ENCODE measurements at regions not wholly inside any gene's neighbourhood (a gene's known extent, or its start where the extent isn't known, plus 50 kb on each side); places are given as distances from the start of the nearest gene placed in this dataset.

DNA sequence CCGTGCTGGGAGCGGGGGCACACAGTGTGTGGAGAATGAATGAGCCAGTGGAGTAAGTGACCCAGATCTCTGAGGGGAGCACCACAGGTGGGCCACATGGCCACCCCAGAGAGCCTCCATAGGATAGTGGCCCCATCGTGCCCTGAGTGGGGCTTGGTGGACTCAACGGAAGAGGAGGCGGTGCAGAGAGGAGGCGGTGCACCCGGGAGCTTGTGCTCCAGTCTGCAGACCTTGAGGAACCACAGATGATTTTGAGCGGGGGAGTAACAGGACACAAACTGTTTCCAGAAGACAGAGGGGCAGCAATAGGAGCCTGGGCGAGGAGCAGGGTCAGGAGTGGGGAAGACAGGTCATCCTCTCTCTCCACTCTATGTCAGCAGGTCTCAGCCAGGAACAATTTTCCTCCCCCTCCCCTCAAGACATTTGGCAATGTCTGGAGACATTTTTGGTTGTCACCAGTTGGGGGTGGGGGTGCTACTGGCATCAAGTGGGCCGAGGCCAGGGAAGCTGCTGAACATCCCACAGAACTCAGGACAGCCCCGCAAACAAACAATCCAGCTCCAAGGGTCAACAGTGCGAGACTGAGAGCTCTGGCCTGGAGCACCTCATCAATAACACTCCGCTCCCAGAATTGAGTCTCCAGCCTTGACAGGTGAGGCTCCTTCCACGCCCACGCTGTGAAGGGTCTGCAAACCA is 182.2 kb downstream of the USP12 start:
- no peak for DNase-seq

DNA sequence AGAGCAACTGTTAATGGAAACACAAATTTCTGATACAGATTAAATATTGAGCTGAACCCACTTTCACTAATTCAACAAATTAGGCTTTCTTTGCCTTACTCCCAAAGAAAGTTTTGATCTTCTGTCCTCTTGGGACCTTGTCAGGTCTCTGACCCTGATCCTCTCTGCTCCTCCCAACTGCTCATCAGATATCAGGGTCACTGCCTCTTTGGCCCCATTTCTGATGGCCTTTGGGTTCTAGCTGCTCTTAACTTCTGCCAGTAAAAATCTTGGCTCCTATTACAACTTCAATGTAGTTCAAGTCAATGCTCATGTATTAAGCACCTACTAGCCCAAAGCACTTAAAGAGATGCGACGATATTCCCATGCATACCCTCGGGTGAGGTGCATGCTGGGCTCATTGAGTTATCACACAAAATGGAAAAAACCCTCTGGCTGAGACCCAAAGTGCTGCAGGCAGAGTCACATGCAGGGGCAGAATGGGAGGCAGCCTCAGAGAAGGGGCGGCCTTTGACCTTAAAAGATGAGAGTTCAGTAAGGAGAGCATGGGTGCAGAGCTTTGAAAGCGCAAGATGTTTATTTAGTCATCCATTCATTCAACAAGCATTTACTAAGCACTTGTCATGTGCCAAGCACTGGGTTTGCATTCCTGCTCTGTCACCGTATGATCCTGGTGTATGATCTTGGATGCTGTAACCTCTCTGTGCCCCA is 183.4 kb downstream of the USP12 start:
- no peak for DNase-seq

DNA sequence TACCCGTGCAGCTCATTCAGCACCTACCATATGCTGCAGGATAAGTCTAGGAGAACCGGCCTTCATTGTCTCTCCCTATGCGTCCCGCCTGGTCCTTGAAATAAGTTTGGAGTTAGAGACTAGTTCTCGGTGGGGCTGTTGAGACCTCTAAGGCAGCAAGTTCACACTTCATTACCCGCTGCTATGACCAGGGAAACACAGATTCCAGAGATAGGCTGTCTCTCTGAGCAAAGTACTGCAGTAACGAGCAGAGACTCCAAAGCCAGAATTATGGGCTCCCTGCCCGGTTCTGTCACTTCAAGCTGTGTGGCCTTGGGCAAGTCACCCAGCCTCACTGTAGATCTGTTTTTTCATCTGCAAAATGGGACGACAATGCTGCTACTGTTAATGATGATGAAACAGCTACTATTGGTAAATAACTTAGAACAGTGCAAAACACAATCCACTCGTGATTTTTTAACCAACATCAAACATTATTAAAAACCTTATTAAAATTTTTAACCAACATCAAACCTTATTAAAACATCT is 184.1 kb downstream of the USP12 start:
- DNase-seq: no peak

DNA sequence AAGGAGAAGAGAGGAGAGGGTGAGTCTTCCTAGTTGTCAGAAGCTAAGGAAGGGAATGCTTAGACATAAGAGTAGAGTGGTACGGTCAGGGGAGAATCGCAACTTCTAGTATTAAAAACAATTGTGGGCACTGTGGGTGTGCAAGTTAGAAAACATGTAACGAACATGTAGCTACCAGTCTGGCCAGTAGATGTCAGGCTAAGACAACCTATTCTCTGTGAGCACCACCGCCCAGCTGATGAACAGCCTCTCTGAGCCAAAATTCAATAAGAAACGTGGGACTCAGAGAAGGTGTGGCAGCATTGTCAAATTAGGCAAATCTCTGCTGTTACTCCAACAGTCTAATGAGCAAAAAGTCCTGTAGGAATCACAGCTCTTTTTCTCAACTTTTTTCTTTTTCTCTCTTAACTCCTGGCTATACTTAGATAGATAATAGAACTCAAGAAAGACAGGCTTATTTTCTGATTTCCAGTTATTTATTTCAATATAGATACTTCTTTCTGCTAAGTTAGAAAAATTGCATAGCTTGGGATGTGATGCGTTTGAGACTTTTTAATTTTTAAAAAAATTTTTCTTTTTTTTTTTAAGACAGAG is 186.2 kb downstream of the USP12 start:
- DNase-seq: peak; percentile 32 to 33

DNA sequence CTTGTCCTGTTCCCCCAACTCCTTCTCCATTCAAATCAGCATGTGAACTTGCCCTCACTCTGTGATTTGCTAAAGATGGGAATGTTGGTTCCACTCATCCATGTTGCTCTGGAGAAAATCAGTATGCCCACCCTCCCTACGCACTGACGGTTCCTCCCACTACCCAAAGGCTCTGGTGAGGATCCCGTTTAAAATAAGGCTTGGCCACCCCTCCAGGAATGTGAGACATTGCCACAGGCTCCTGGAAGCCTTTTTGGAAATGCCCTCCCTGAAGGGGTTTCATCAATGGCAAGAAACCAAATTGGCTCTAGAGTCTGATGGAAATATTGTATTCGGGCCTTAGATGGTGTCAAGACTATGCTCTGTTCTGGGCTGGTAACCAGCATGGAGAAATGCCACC is 187.3 kb downstream of the USP12 start:
- DNase-seq: no peak

DNA sequence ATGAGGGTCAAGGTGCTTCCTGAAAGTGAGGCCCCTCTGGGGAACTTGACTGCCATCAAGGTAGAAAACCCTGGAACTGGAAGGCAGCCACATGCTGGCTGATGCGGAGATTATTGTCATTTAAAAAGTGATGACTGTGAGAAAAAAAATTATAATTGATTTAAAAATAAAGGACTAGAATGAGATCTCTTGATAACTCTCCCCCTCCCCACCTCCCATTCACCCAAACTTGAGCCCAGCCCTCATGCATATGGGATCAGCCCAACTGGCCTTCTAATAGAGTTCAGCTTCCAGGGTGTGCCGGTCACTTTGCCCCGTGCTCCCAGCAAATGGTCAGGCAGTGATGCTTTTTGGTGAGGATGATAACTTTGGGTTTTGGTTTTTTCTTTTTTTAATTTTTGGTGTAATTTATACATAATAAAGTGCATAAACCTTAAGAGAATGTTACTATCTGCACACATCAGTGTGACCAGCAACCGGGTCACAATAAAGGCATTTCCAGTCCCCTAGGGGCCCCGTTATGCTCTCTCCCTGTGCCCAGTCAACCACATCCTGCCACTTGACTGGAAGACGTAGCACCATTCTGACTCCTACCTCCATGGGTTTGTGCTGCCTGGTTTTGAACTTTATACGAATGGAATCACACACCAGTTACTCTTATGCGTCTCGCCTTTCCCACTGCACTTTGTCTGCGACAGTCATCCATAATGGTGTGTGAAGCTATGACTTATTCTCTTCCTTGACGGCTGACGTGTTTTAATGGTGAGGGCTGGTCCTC is 187.9 kb downstream of the USP12 start:
- DNase-seq: no peak

DNA sequence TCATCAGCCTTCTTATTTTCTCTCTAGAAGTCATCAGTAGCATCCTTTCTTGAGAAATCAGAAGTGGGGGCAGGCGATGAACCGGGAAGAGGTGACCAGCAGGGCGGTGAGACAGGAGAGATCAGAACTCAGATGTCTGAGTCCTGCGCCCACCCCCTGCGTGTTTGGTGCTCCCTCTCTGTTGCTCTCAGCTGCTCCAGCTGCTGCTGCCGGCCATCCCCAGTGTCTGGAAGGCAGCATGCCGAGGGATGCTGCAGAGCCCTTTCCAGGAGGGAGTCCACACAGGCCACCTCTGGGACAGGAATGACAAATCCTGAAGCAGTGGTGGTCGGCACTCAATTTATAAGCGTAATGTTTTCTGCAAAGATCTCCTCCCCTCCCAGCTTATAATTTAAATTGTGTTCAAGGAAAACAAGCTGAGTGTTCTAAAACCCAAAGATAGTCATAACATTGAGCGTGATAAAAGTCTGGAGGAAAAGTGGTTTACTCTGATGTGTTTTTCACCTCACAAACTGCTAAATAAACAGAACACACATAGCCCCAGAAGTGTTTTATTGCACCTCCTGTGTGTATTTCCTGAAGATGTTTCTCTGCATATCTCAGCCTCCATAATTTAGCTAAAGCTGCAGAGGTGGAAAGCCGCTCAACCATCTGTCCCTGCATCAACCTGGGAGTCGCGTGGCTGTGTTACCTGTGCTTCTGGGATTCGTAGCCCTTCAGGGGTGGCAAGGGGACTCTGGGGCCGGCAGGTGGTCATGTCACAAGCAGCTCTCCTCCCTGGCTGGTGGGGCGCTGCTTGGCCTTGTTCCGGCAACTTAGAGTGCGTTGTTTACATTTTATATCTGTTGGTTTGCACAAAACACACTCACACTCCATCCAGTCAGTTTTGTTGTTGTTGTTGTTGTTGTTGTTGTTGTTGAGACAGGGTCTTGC is 191.2 kb downstream of the USP12 start:
- no peak for DNase-seq

DNA sequence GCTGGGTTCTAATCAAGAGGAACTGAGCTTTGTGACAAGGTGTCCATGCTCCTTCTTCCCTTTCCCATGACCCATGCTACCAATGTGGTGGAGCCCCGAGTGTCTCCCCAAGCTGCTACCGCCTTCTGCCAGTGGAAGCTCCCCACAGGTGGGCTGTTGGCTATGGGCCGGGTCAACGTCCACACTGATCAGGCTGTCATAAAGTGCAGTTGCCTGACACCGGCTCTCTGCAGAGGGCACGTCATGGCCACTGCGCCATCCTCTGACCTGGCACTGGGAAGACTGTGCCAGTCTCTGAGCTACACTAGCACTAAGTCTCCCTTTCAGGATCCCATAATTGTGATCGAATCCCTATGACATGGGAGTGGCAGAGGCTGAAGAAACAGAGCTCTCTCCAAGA is 192.3 kb downstream of the USP12 start:
- DNase-seq: no peak

DNA sequence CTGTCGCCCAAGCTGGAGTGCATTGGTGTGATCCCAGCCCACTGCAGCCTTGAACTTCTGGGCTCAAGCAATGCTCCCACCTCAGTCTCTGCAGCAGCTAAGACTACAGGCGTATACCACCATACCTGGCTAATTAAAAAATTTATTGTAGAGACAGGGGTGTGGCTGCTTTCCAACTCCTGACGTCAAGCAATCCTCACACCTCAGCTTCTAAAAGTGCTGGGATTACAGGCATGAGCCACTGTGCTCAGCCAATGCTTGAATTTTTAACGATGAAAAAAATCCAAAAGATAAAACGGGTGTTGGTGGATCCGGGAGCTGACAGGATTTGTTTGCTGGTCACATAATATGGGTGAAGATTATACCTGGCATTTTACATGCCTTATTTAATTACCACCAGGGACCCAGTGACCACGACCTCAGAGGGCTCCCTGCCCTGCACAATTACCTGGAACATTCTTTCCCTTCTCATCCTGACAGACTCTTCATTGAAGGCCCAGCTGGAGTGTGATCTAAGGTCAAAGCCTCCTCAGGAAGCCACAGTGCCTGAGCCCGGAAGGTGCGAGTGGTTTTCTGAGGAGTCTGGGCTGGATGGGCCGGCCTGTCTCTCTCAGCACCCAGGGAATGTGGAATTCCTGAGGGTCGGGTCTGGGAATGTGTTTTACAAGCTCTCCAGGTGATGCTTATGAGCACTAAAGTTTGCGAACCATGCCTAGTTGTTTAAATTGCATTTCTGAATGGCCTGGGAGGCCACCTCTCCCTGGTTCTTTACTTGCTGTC is 193.3 kb downstream of the USP12 start:
- no peak for DNase-seq

DNA sequence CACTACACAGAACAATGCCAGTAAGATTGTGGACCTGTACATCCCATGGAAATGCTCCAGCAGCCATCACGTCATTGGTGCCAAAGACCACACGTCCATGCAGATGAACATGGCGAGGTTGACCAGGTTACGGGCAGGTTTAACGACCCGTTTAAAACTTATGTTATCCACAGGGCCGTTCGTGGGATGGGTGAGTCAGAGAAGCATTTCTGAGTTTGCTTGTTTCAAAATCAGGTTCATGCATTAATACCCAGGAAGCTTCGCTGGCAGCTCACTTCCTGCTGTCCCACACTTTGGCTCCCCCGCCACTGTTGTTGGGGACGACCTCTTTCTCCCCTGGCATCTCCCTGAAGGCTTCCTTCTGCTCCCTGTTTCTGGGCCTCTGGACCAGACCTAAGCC is 194.1 kb downstream of the USP12 start:
- no peak for DNase-seq

DNA sequence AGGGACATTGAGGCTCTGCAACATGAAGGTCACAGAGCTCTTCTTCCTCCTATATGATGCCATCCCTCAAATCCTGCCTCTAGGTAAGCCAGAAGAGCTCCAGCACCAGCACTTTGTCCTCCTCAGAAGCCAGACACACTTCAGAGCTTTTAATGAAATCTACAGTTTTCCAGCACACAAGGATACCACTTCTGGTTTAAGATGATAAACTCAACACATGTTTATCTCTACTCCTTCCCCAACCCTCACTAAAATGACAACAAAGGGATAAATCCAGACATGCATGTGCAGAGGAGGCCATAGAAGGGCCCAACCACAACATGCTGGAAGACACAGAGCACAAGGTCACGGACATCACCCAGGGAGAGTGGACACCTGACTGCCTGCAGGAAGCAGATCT is 195.3 kb downstream of the USP12 start:
- no peak for DNase-seq

DNA sequence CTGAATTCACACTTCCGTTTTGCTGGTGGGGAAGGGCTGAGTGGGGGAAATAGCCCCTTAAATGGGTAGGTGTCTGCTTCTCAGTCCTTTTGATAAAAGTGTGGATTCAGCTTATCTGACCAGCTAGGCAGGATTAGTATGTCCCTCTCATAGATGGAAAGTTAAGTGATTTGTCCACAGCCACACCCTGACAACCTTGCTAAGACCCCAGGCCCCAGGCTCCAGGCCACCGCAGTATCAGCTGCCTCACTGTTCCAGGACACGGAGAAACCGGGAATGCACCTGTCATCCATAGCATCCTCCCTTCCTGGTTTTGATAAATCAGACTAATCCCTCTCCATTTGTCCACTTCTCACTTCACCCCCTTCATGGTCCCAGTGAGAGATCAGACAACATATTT is 197.7 kb downstream of the USP12 start:
- no peak for DNase-seq

DNA sequence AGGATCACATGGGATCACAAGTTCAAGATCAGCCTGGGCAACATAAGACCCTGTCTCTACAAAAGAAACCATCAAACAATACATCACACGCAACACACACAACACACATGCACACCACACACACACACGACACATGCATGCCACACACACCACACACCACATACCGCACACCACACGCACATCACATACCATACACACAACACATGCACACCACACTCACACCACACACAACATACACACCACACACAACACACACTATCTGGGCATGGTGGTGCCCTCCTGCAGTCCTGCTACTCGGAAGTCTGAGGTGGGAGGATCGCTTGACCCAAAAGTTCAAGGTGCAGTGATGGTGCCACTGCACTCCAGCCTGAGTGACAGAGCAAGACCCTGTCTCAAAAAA is 198.3 kb downstream of the USP12 start:
- no peak for DNase-seq

DNA sequence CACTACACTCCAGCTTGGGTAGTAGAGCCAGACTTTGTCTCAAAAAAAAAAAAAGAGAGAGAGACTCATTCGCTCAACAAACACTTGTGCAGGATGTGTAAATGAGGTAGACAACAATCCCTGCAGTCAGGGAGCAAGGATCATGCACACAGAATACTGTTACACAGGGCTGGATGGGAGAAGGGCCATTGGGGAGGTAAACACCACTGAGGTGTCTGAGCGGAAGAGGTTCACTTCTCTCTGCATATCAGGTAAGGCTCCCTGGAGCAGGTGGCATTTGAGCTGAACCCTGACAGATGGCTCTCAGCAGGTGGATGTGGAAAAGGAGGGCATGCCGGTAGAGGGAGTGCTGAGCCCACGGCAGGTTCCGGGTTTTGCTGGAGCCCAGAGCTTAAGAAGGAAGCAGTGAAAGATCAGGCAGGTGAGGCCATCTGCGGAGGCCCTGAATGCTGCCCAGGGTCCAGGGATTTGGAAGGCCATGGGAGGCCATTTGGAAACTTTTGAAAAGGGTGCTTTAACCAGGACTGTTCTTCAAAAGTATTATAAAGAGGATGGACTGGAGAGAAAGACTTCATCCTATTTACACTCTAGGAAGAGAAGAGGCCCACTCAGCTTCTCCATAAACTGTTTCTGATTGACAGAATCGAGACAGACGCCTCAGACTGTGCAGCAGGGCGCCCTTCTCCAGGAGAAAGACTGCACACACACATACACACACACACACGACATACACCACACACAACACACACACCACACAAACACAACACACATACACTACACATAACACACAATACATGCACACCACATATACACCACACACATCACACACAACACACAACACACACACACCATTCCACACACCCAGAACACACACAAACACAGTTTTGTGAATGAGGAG is 199.4 kb downstream of the USP12 start:
- peak; percentile 4 to 11 for DNase-seq

DNA sequence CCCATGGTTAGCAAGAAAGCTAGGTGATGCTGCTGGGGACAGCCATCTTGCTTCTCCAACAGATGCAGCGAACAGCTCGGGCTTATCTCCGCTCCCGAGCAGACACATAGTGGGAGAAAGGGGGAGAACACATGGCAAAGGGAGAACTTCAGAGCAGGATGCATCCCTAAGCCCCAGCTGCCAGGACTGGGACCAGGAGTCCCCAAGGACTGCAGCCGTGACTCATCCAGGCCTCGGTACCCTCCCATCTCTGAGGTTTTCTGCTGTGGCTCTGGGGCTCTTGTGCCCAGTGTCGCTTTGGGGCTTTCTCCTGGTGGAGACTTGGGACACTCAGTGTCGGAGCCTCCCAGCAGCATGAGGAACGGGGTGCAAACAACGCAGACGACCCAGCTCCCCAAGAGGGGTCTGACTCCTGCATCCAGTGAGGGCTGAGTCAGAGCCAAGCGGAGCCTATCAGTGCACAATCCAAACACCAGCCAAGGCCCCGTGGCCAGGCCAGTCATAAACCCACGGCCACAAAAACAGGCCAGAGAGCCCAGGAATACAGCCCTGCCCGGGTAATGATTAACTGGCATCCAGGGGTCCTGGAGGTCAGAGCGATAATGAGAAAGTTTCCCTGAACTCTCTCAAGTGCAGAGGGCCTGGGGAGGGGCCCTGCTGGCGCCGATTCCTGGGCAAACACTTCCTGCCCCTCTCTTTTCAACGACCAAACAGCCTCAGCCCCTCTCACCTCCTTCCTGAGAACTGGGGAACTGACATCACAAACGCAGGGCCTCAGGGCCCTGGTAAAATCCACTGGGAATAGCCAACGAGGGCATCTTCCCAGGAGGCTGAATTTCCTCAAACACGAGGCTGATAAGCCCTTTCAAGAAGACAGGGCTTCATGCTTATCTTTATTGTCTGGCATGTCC is 202.9 kb downstream of the USP12 start:
- DNase-seq: no peak

DNA sequence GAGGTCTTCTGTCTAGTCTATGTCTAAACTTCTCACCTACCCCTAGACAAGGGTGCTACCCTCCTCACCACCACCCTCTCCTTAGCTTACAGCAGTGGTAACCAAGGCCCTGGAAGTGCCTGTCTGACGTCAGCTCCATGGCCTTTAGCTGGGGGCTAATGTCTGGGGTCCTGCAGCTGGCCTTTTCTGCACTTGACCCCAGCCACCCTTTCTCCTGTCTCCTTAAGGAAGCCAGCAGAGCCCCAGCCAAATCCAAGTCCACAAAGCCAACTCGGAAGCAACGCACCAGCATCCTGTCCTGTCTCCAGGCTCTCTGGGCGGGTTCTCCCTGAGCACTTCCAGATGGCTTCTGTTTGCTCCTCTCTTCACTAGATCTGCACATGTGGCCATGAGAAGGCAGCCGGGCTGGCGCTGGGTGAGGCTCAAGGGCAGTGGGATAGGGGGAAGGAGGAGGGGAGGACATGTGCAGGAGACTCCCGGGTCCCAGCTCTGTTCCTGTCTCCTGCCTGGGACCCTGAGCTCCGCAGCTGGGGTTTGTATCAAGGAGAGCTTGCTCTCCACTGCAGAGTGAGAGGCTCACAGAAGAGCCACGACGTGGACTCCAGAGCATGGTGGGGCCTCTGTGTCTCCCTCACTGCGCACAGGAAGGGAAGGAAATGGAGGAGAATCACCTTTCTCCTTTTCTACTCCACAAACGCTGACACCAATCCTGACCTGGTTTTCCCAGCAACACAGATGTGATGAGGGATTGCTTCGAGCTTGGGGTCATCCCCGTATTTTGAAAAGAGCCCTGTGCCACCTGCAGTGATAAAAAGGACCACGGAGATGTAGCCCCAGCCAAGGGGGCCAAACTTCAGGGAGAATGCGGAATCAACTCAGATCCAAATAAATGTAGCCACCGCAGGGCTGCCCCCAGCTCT is 204.2 kb downstream of the USP12 start:
- no peak for DNase-seq

DNA sequence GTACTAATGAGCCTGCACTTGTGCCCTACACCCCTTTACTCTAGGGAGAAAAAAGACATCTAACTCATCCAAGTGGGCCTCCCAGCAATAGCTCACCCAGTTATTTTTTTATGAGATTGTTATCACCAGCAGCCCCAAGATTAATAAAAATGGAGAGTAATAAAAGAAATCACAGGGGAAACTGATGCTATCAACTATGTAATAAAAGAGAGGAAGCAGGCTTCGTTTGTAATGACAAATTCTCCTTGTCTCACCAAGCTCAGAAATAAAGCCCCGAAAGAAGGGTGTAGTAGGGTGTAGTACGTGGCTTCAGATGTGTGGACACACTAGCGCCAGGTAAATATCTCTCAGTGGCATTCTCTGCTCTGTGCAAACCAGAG is 204.9 kb downstream of the USP12 start:
- DNase-seq: no peak
